Panc1 (cell line): ENCODE measurements at regions not wholly inside any gene's neighbourhood (a gene's known extent, or its start where the extent isn't known, plus 50 kb on each side); places are given as distances from the start of the nearest gene placed in this dataset.

Experiments
- ATAC-seq: fragments of 200-7000 bp; cut with Tn5 transposase; 2 replicates; pipeline ENCODE4 v1.9.1; 2020; ENCODE audit warnings: mild to moderate bottlenecking, moderate library complexity
- BruUV-seq: library from RNA; stranded (reverse); fragments of 400-500 nt; replicated peaks from 2 replicates; lab custom pipeline; 2021; lab: Mats Ljungman, UMichigan
- CTCF ChIA-PET: fragments of 300-600 bp; sonication (Branson Sonifier 250); formaldehyde crosslinking; loops from one replicate; lab custom pipeline; 2022; ENCODE audit warnings: antibody characterized with exemption; lab: Charles Lee
- POLR2A ChIA-PET: fragments of 300-600 bp; sonication (Branson Sonifier 250); formaldehyde crosslinking; loops from one replicate; lab custom pipeline; 2022; ENCODE audit warnings: antibody characterized with exemption; lab: Charles Lee
- DNase-seq: peaks from one replicate; pipeline ENCODE4 v3.0.0-alpha.2; 2010; ENCODE audit warnings: low read depth, low spot score
- H3K27ac ChIP-seq: 2 replicates; pipeline ENCODE4 v1.5.1; 2011; ENCODE audit warnings: mild to moderate bottlenecking, low read length, inconsistent platforms
- H3K27me3 ChIP-seq: fragments of 200-500 bp; sonication (Bioruptor generic); 2 replicates; pipeline ENCODE4 v1.6.0; 2014; ENCODE audit warnings: low read length, inconsistent platforms; ENCODE audit not compliant: control insufficient read depth, insufficient read depth
- H3K36me3 ChIP-seq: fragments of 200-500 bp; sonication (Bioruptor generic); 2 replicates; pipeline ENCODE4 v1.5.1; 2014; ENCODE audit warnings: inconsistent platforms, mild to moderate bottlenecking, low read length, moderate library complexity; ENCODE audit not compliant: control insufficient read depth, insufficient read depth
- H3K4me1 ChIP-seq: 2 replicates; pipeline ENCODE4 v1.5.1; 2011; ENCODE audit warnings: inconsistent platforms, mild to moderate bottlenecking, low read length, moderate library complexity; ENCODE audit not compliant: control insufficient read depth, insufficient read depth
- H3K4me3 ChIP-seq, 2 experiments: 2 replicates each; pipeline ENCODE4 v1.5.1; 2011 to 2012; ENCODE audit warnings: low read depth in 2 of 2, low read length in 2 of 2, mild to moderate bottlenecking in 2 of 2, inconsistent platforms in 1 of 2, moderate library complexity in 1 of 2
- H3K9me3 ChIP-seq: fragments of 200-500 bp; sonication (Bioruptor generic); 2 replicates; pipeline ENCODE4 v1.5.1; 2014; ENCODE audit warnings: low read depth, mild to moderate bottlenecking, inconsistent platforms, low read length, moderate library complexity; ENCODE audit not compliant: control insufficient read depth, insufficient read depth
- CTCF ChIP-seq: fragments of 450-650 bp; IDR thresholded peaks from 2 replicates; pipeline ENCODE4 v1.5.1; 2017; ENCODE audit warnings: mild to moderate bottlenecking
- POLR2AphosphoS5 ChIP-seq: IDR thresholded peaks from 2 replicates; pipeline ENCODE4 v1.6.1; 2012; ENCODE audit warnings: mild to moderate bottlenecking, low read depth, low read length, moderate library complexity
- REST ChIP-seq, 2 experiments: IDR thresholded peaks; 2 replicates each; pipeline ENCODE4 v1.6.1; 2011 to 2012; ENCODE audit warnings: low read depth in 2 of 2, control low read depth in 1 of 2, low read length in 1 of 2, mild to moderate bottlenecking in 1 of 2, moderate library complexity in 1 of 2; ENCODE audit not compliant: insufficient read depth in 1 of 2
- SIN3A ChIP-seq: IDR thresholded peaks from 2 replicates; pipeline ENCODE4 v1.6.1; 2012; ENCODE audit warnings: low read depth, mild to moderate bottlenecking, low read length, moderate library complexity, borderline replicate concordance; ENCODE audit not compliant: insufficient read depth
- TCF7L2 ChIP-seq: IDR thresholded peaks from 2 replicates; pipeline ENCODE4 v1.6.1; 2011; ENCODE audit warnings: mild to moderate bottlenecking, low read depth, low read length, inconsistent platforms
- in situ Hi-C: cut with HindIII; loops from 2 replicates; pipeline ENCODE4 v1.10.0; 2016; ENCODE audit warnings: low sequenced_read_pairs, low pct_unique_long_range_greater_than_20kb
- intact Hi-C: fragments of 100-400 bp; cut with micrococcal nuclease; formaldehyde crosslinking; loops from one replicate; pipeline ENCODE4 v1.10.0; 2022; ENCODE audit not compliant: unreplicated experiment

GRCh38 chr3:180546863-180547262 is 55.1 kb upstream of the TTC14 start:
- ChIA-PET CTCF (no interaction called here), POLR2A (no interaction called here)
- no TSS peak for BruUV-seq
- no peaks in the 10 kb centered on the region for H3K9me3 ChIP-seq
- no peaks in the 10 kb centered on the region for H3K27me3 ChIP-seq
- H3K4me3 ChIP-seq, result no peak overlapping the region
- no peaks in the 10 kb centered on the region for H3K4me1 ChIP-seq
- TF ChIP-seq POLR2AphosphoS5 (no peak), REST (IDR thresholded peaks at IDR 0.05; ENCODE audit: insufficient read depth in 1 of 2, low read depth in 2 of 2, low read length in 1 of 2) (no peak), TCF7L2 (no peak), CTCF (no peak), SIN3A (no peak)
- no peak overlapping the region for H3K27ac ChIP-seq
- intact Hi-C loops, result no loop called here
- DNase-seq (no peak), ATAC-seq (no peak)
- no peaks in the 10 kb centered on the region for H3K36me3 ChIP-seq
- in situ Hi-C loops, result no loop called here

- Histone ChIP-seq H3K27ac (no peak overlapping the region), H3K4me1 (no peaks in the 10 kb centered on the region), H3K27me3 (no peaks in the 10 kb centered on the region), H3K36me3 (no peaks in the 10 kb centered on the region), H3K9me3 (no peaks in the 10 kb centered on the region), H3K4me3 (no peak overlapping the region)
- TF ChIP-seq CTCF, result no peak
- TF ChIP-seq SIN3A, result no peak
- TF ChIP-seq REST (IDR thresholded peaks at IDR 0.05; ENCODE audit: insufficient read depth in 1 of 2, low read depth in 2 of 2, low read length in 1 of 2), result no peak
- TF ChIP-seq TCF7L2, result no peak
- no peak for TF ChIP-seq POLR2AphosphoS5
- intact Hi-C loops, result no loop called here
- in situ Hi-C loops, result no loop called here
- CTCF ChIA-PET, result no interaction called here
- no TSS peak for BruUV-seq
- POLR2A ChIA-PET, result interaction anchor here (1.1 kb wide), 1 partner anchor 23 kb away, joined by 5 read pairs; no protein-coding TSS in a partner anchor
- ATAC-seq (no peak), DNase-seq (no peak)
These were observed 53.9 kb upstream of the TTC14 start for GRCh38 chr3:180548050-180548449.
